ENCODE measurements at regions not wholly inside any gene's neighbourhood (a gene's known extent, or its start where the extent isn't known, plus 50 kb on each side); places are given as distances from the start of the nearest gene placed in this dataset.

GRCh38 chr13:62626771-62627170 is 1211.1 kb upstream of the PCDH20 start:
- Histone ChIP-seq H3K4me3 (no peak overlapping the region), H3K36me3 (ENCODE audit: low read depth) (no peaks in the 10 kb centered on the region), H3K4me1 (ENCODE audit: low read depth) (no peaks in the 10 kb centered on the region), H3K9me3 (peaks cover 19% of the 10 kb centered on the region)
- ATAC-seq, result no peak
- intact Hi-C loops (cut with DNase I, micrococcal nuclease), result no loop called here
- no peak for TF ChIP-seq CTCF (IDR thresholded peaks at IDR 0.05)
- DNase-seq, result no peak

- TF ChIP-seq CTCF (IDR thresholded peaks at IDR 0.05), result no peak
- Histone ChIP-seq H3K36me3 (ENCODE audit: low read depth) (no peaks in the 10 kb centered on the region), H3K9me3 (peaks cover 19% of the 10 kb centered on the region), H3K4me3 (no peak overlapping the region), H3K4me1 (ENCODE audit: low read depth) (no peaks in the 10 kb centered on the region)
- no peak for ATAC-seq
- intact Hi-C loops (cut with DNase I, micrococcal nuclease), result no loop called here
- DNase-seq, result no peak
Observed at GRCh38 chr13:62625214-62625881, 1209.7 kb upstream of the PCDH20 start.

GRCh38 chr13:62613819-62614218 is 1198.2 kb upstream of the PCDH20 start:
- intact Hi-C loops (cut with DNase I, micrococcal nuclease), result no loop called here
- DNase-seq (no peak), ATAC-seq (no peak)
- no peak overlapping the region for H3K4me3 ChIP-seq
- no peaks in the 10 kb centered on the region for H3K36me3 ChIP-seq (ENCODE audit: low read depth)
- TF ChIP-seq CTCF (IDR thresholded peaks at IDR 0.05), result no peak
- H3K9me3 ChIP-seq, result peaks cover 41% of the 10 kb centered on the region
- no peaks in the 10 kb centered on the region for H3K4me1 ChIP-seq (ENCODE audit: low read depth)

GRCh38 chr13:62611343-62611742 is 1195.7 kb upstream of the PCDH20 start:
- DNase-seq (no peak), ATAC-seq (no peak)
- no peak for TF ChIP-seq CTCF (IDR thresholded peaks at IDR 0.05)
- no peaks in the 10 kb centered on the region for H3K4me1 ChIP-seq (ENCODE audit: low read depth)
- no peak overlapping the region for H3K4me3 ChIP-seq
- H3K9me3 ChIP-seq, result peaks cover 34% of the 10 kb centered on the region
- H3K36me3 ChIP-seq (ENCODE audit: low read depth), result no peaks in the 10 kb centered on the region
- intact Hi-C loops (cut with DNase I, micrococcal nuclease), result no loop called here

- Histone ChIP-seq H3K9me3 (peaks cover 9% of the 10 kb centered on the region), H3K4me3 (no peak overlapping the region), H3K4me1 (ENCODE audit: low read depth) (no peaks in the 10 kb centered on the region), H3K36me3 (ENCODE audit: low read depth) (no peaks in the 10 kb centered on the region)
- DNase-seq, result no peak
- ATAC-seq, result no peak
- TF ChIP-seq CTCF (IDR thresholded peaks at IDR 0.05), result no peak
- intact Hi-C loops (cut with DNase I, micrococcal nuclease), result no loop called here
Observed at GRCh38 chr13:62598708-62599107, 1183.1 kb upstream of the PCDH20 start.

GRCh38 chr13:62595976-62596375 is 1180.3 kb upstream of the PCDH20 start:
- Histone ChIP-seq H3K4me3 (no peak overlapping the region), H3K36me3 (ENCODE audit: low read depth) (no peaks in the 10 kb centered on the region), H3K4me1 (ENCODE audit: low read depth) (no peaks in the 10 kb centered on the region), H3K9me3 (peaks cover 7% of the 10 kb centered on the region)
- ATAC-seq, result no peak
- intact Hi-C loops (cut with DNase I, micrococcal nuclease), result no loop called here
- no peak for DNase-seq
- TF ChIP-seq CTCF (IDR thresholded peaks at IDR 0.05), result no peak

Measured in mucosa of descending colon (tissue), 3 donors.